ENCODE measurements at regions not wholly inside any gene's neighbourhood (a gene's known extent, or its start where the extent isn't known, plus 50 kb on each side); places are given as distances from the start of the nearest gene placed in this dataset.

- DNase-seq = no peak
- no peaks in the 10 kb centered on the region for H3K9me3 Mint-ChIP-seq
- no peak overlapping the region for H3K4me3 Mint-ChIP-seq
- H3K27ac Mint-ChIP-seq = no peak overlapping the region
- H3K36me3 Mint-ChIP-seq = no peaks in the 10 kb centered on the region
- H3K4me1 Mint-ChIP-seq = no peaks in the 10 kb centered on the region
- no peaks in the 10 kb centered on the region for H3K27me3 Mint-ChIP-seq
Observed at GRCh38 chr15:62777671-62778070, 264.9 kb upstream of the TPM1 start.

- Mint-ChIP-seq H3K36me3 (no peaks in the 10 kb centered on the region), H3K4me3 (no peak overlapping the region), H3K4me1 (no peaks in the 10 kb centered on the region), H3K27me3 (no peaks in the 10 kb centered on the region), H3K27ac (no peak overlapping the region), H3K9me3 (no peaks in the 10 kb centered on the region)
- no peak for DNase-seq
Observed at GRCh38 chr15:62779036-62779770, 263.3 kb upstream of the TPM1 start.

- H3K9me3 Mint-ChIP-seq = no peaks in the 10 kb centered on the region
- H3K4me3 Mint-ChIP-seq = no peak overlapping the region
- no peak for DNase-seq
- no peaks in the 10 kb centered on the region for H3K4me1 Mint-ChIP-seq
- no peaks in the 10 kb centered on the region for H3K36me3 Mint-ChIP-seq
- no peak overlapping the region for H3K27ac Mint-ChIP-seq
- no peaks in the 10 kb centered on the region for H3K27me3 Mint-ChIP-seq
Observed at GRCh38 chr15:62779899-62780298, 262.6 kb upstream of the TPM1 start.

GRCh38 chr15:62781081-62781497 lies 261.5 kb upstream of the TPM1 start:
- no peak overlapping the region for H3K27ac Mint-ChIP-seq

GRCh38 chr15:62782071-62782841 lies 260.3 kb upstream of the TPM1 start:
- no peak for DNase-seq

More at GRCh38 chr15:62781081-62781497, 261.5 kb upstream of the TPM1 start:
- no peaks in the 10 kb centered on the region for H3K4me1 Mint-ChIP-seq
- no peak overlapping the region for H3K4me3 Mint-ChIP-seq
- no peaks in the 10 kb centered on the region for H3K9me3 Mint-ChIP-seq
- DNase-seq = no peak
- no peaks in the 10 kb centered on the region for H3K27me3 Mint-ChIP-seq
- no peaks in the 10 kb centered on the region for H3K36me3 Mint-ChIP-seq

GRCh38 chr15:62782896-62783295 lies 259.7 kb upstream of the TPM1 start:
- H3K36me3 Mint-ChIP-seq = no peaks in the 10 kb centered on the region
- no peaks in the 10 kb centered on the region for H3K9me3 Mint-ChIP-seq

More at GRCh38 chr15:62782071-62782841, 260.3 kb upstream of the TPM1 start:
- Mint-ChIP-seq H3K4me1 (no peaks in the 10 kb centered on the region), H3K36me3 (no peaks in the 10 kb centered on the region), H3K27ac (no peak overlapping the region), H3K4me3 (no peak overlapping the region), H3K9me3 (no peaks in the 10 kb centered on the region), H3K27me3 (no peaks in the 10 kb centered on the region)

GRCh38 chr15:62783303-62783957 lies 259.1 kb upstream of the TPM1 start:
- no peaks in the 10 kb centered on the region for H3K36me3 Mint-ChIP-seq
- no peak overlapping the region for H3K4me3 Mint-ChIP-seq
- H3K4me1 Mint-ChIP-seq = no peaks in the 10 kb centered on the region
- H3K9me3 Mint-ChIP-seq = no peaks in the 10 kb centered on the region
- no peaks in the 10 kb centered on the region for H3K27me3 Mint-ChIP-seq
- no peak for DNase-seq
- no peak overlapping the region for H3K27ac Mint-ChIP-seq

More at GRCh38 chr15:62782896-62783295, 259.7 kb upstream of the TPM1 start:
- no peaks in the 10 kb centered on the region for H3K4me1 Mint-ChIP-seq
- DNase-seq = no peak
- no peaks in the 10 kb centered on the region for H3K27me3 Mint-ChIP-seq
- no peak overlapping the region for H3K4me3 Mint-ChIP-seq
- H3K27ac Mint-ChIP-seq = no peak overlapping the region

GRCh38 chr15:62785881-62786828 lies 256.4 kb upstream of the TPM1 start:
- DNase-seq = no peak
- Mint-ChIP-seq H3K9me3 (no peaks in the 10 kb centered on the region), H3K4me1 (no peaks in the 10 kb centered on the region), H3K4me3 (no peak overlapping the region), H3K36me3 (no peaks in the 10 kb centered on the region), H3K27me3 (no peaks in the 10 kb centered on the region), H3K27ac (no peak overlapping the region)

- Mint-ChIP-seq H3K27me3 (no peaks in the 10 kb centered on the region), H3K36me3 (no peaks in the 10 kb centered on the region), H3K9me3 (no peaks in the 10 kb centered on the region), H3K4me1 (no peaks in the 10 kb centered on the region), H3K27ac (no peak overlapping the region), H3K4me3 (no peak overlapping the region)
- no peak for DNase-seq
Observed at GRCh38 chr15:62787401-62787800, 255.1 kb upstream of the TPM1 start.

- no peaks in the 10 kb centered on the region for H3K4me1 Mint-ChIP-seq
- no peaks in the 10 kb centered on the region for H3K36me3 Mint-ChIP-seq
- no peaks in the 10 kb centered on the region for H3K27me3 Mint-ChIP-seq
- no peaks in the 10 kb centered on the region for H3K9me3 Mint-ChIP-seq
- no peak for DNase-seq
- no peak overlapping the region for H3K27ac Mint-ChIP-seq
- H3K4me3 Mint-ChIP-seq = no peak overlapping the region
Observed at GRCh38 chr15:62788224-62788623, 254.3 kb upstream of the TPM1 start.

GRCh38 chr15:62790546-62790945 lies 252.0 kb upstream of the TPM1 start:
- Mint-ChIP-seq H3K27me3 (no peaks in the 10 kb centered on the region), H3K4me3 (no peak overlapping the region), H3K36me3 (no peaks in the 10 kb centered on the region), H3K4me1 (no peaks in the 10 kb centered on the region), H3K27ac (no peak overlapping the region), H3K9me3 (no peaks in the 10 kb centered on the region)
- no peak for DNase-seq

- H3K4me1 Mint-ChIP-seq = no peaks in the 10 kb centered on the region
- DNase-seq = no peak
- H3K27ac Mint-ChIP-seq = no peak overlapping the region
- H3K9me3 Mint-ChIP-seq = no peaks in the 10 kb centered on the region
- no peaks in the 10 kb centered on the region for H3K36me3 Mint-ChIP-seq
- H3K4me3 Mint-ChIP-seq = no peak overlapping the region
- no peaks in the 10 kb centered on the region for H3K27me3 Mint-ChIP-seq
Observed at GRCh38 chr15:62791694-62792093, 250.9 kb upstream of the TPM1 start.

GRCh38 chr15:62792986-62793751 lies 249.4 kb upstream of the TPM1 start:
- Mint-ChIP-seq H3K27me3 (no peaks in the 10 kb centered on the region), H3K9me3 (no peaks in the 10 kb centered on the region), H3K36me3 (no peaks in the 10 kb centered on the region), H3K4me1 (no peaks in the 10 kb centered on the region), H3K4me3 (no peak overlapping the region), H3K27ac (no peak overlapping the region)
- DNase-seq = no peak

- Mint-ChIP-seq H3K4me1 (no peaks in the 10 kb centered on the region), H3K27ac (no peak overlapping the region), H3K36me3 (no peaks in the 10 kb centered on the region), H3K4me3 (no peak overlapping the region), H3K27me3 (no peaks in the 10 kb centered on the region), H3K9me3 (no peaks in the 10 kb centered on the region)
- no peak for DNase-seq
Observed at GRCh38 chr15:62793752-62794144, 248.8 kb upstream of the TPM1 start.

Data from activated naive CD8-positive, alpha-beta T cell treated with anti-CD3 and anti-CD28 coated beads for 36 hours (primary cell).